IPS-NIHi11 (cell line): ENCODE measurements at regions not wholly inside any gene's neighbourhood (a gene's known extent, or its start where the extent isn't known, plus 50 kb on each side); places are given as distances from the start of the nearest gene placed in this dataset.

Source experiments
- DNase-seq: peaks from one replicate; pipeline ENCODE4 v3.0.0; 2012; ENCODE audit warnings: mixed read lengths, low spot score

GRCh38 chr3:46089237-46090011 lies 62.1 kb upstream of the XCR1 start:
- no peak for DNase-seq

- DNase-seq = no peak
Observed at GRCh38 chr3:46087871-46088270, 60.6 kb upstream of the XCR1 start.

- DNase-seq = no peak
Observed at GRCh38 chr3:46086986-46087385, 59.7 kb upstream of the XCR1 start.

- no peak for DNase-seq
Observed at GRCh38 chr3:46086083-46086437, 58.8 kb upstream of the XCR1 start.

- no peak for DNase-seq
Observed at GRCh38 chr3:46085421-46086082, 58.3 kb upstream of the XCR1 start.

- no peak for DNase-seq
Observed at GRCh38 chr3:46083956-46084355, 56.7 kb upstream of the XCR1 start.

GRCh38 chr3:46082849-46083248 lies 55.6 kb upstream of the XCR1 start:
- no peak for DNase-seq

GRCh38 chr3:46082021-46082420 lies 54.7 kb upstream of the XCR1 start:
- DNase-seq = no peak

- no peak for DNase-seq
Observed at GRCh38 chr3:46080969-46081345, 53.7 kb upstream of the XCR1 start.

GRCh38 chr3:46080124-46080968 lies 53.1 kb upstream of the XCR1 start:
- DNase-seq = no peak

- DNase-seq = peak; percentile 87
Observed at GRCh38 chr3:46078712-46079400, 51.6 kb upstream of the XCR1 start.
